ENCODE measurements at regions not wholly inside any gene's neighbourhood (a gene's known extent, or its start where the extent isn't known, plus 50 kb on each side); places are given as distances from the start of the nearest gene placed in this dataset.

DNA sequence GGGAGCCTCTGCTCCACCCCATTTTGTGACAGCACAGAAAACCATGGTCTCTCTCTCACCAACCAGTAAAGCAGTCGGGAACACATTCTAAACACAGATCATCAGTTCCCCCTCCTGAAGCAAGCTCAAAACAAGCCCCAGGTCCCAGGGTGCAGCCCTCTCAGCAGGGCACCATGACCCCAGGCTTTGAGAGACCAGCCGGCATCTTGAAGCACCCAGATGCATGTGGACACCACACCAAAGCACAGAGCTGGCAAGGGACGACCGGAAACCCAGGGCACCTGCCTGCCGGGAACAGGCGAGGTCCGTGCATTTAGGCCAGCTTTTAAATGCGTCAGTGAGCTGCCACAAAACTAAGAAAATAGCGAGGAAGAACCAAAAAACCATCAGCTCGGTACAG is 103.2 kb upstream of the IQSEC1 start:
- DNase-seq (ENCODE audit: low read depth in 3 of 3, low spot score in 2 of 3) = no peak

DNA sequence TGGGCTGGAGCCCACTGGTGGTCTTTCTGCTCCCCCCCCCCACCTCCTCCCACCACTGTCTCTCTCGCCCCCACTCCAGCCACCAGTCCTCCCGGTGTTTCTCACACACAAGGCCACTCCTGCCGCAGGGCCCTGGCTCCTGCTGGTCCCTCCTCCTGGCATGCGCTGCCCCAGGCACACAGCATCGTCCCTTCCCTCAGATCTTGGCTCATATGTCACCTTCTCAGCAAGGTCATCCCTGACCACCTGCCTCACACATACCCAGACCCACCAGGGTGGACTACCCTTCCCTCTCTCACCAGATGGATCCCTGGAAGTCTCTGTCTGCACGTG is 101.5 kb upstream of the IQSEC1 start:
- DNase-seq (ENCODE audit: low read depth in 3 of 3, low spot score in 2 of 3) = no peak

GRCh38 chr3:13174011-13174802 is 101.0 kb upstream of the IQSEC1 start:
- DNase-seq (ENCODE audit: low read depth in 3 of 3, low spot score in 2 of 3) = no peak

DNA sequence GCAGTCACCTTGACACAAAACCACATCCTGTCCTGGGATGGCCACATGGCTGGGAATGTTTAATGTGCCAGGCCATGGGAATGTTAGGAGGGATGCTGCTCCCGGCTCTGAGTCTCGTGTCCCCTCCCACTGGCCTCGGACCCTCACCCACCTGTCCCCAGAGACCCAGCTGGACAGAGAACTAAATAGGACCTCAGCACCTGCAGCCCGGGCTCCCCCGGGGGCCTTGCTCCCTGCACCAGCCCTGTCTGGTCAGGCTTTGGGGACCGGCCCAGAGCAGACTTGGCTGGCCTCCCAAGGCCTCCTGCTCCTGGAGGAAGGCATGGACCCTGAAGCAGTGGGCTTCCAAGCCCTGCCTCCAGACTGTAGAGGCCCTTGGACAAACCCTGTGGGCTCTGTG is 100.0 kb upstream of the IQSEC1 start:
- DNase-seq (ENCODE audit: low read depth in 3 of 3, low spot score in 2 of 3) = no peak

GRCh38 chr3:13172644-13173013 is 99.4 kb upstream of the IQSEC1 start:
- DNase-seq (ENCODE audit: low read depth in 3 of 3, low spot score in 2 of 3) = no peak

DNA sequence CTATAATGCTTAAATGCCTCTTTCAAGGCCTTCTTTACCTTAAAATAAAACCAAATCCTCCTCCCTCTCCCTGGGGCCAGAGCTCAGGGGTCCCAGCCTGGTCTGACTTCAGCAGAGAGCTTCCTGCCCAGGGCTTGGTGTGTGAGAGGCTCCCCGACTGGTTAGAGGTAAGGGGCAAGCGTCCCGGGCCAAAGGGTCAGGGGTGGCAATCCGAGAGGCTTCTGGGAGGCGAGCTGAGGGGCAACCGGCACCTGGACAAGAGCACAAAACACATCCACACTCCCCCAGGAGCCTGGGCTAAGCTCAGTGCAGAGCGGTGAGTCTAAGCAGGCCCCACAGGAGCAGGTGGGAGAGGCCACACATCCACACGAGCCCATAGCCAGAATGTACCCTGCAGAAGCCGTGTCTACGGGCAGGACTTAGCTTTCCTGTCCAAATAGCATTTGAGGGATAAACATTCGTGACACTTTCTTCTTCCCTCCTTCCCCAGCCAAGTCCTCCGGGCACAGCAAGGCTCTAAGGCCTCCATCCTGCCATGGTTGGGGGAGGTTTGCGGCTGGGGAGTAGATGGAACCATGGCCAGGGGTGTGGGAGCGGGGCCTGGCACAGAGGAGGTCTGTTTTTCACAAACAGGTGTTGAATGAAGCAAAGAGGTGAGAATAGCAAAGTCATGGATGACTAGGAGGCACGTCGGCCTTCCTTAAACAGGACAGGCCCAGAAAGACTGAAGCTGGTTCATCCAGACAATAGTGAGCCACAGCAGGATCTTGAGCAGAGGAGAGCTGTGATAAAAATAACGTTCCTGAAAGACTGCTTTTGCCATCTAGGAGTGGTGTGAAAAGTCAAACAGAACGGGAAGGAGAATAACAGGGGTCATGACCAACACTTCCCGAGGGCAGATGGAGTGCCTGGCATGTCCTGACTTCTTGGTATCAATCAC is 98.7 kb upstream of the IQSEC1 start:
- DNase-seq (ENCODE audit: low read depth in 3 of 3, low spot score in 2 of 3) = no peak

GRCh38 chr3:13170317-13170716 is 97.1 kb upstream of the IQSEC1 start:
- DNase-seq (ENCODE audit: low read depth in 3 of 3, low spot score in 2 of 3) = no peak

- no peak for DNase-seq (ENCODE audit: low read depth in 3 of 3, low spot score in 2 of 3)
Observed at GRCh38 chr3:13168391-13168790, 95.2 kb upstream of the IQSEC1 start.

- no peak for DNase-seq (ENCODE audit: low read depth in 3 of 3, low spot score in 2 of 3)
Observed at GRCh38 chr3:13167829-13168228, 94.6 kb upstream of the IQSEC1 start.

DNA sequence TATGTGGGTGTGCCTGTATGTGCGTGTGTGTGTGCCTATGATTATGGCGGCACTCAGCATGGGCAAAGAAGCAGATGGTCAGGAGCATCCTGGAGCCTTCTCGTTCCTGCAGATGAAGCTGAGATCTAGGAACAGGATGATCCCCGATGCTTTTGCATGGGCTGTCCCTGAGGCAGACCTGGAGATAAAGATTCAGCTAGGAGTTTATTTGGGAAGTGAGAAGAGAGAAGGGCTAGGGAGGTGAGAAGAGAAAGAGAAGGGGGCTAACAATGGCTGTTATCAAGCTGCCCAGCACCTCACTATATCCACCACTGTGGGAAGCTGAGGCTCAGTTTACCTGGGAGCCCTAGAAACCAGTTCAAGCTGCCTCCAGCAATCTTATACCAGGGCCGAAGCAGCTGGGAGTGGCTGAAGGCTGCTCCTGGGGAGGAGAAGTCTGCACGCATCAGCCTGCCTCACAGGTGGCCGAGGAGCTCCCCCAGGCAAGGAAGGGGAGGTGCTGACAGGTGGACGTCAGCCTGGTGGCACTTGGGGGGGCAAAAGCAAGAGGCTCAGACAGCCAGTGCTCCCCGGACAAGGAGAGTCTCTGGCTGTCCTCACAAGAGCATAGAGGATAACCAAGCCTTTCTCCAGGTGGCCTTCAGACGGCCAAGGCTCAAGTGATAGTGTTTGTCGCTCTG is 94.0 kb upstream of the IQSEC1 start:
- DNase-seq (ENCODE audit: low read depth in 3 of 3, low spot score in 2 of 3) = no peak

- DNase-seq (ENCODE audit: low read depth in 3 of 3, low spot score in 2 of 3) = no peak
Observed at GRCh38 chr3:13166243-13167063, 93.2 kb upstream of the IQSEC1 start.

DNA sequence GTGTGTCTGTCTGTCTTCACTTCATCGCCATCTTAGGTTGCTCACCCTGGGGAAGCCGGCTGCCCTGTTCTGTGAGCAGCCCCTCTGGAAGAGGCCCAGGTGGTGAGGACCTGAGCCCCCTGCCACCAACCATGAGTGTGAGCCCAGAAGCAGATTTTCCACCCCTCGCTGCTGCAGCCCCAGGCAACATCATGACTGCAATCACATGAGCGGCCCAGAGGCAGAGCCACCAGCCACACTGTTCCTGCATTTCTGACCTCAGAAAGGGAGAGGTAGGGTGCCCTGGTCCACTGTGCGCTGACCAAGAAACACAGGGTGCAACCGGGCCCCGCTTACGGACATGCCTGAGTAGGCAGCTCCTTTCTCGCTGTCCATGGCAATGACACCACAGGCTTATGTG is 92.3 kb upstream of the IQSEC1 start:
- DNase-seq (ENCODE audit: low read depth in 3 of 3, low spot score in 2 of 3) = no peak

- DNase-seq (ENCODE audit: low read depth in 3 of 3, low spot score in 2 of 3) = no peak
Observed at GRCh38 chr3:13164893-13165492, 91.8 kb upstream of the IQSEC1 start.

DNA sequence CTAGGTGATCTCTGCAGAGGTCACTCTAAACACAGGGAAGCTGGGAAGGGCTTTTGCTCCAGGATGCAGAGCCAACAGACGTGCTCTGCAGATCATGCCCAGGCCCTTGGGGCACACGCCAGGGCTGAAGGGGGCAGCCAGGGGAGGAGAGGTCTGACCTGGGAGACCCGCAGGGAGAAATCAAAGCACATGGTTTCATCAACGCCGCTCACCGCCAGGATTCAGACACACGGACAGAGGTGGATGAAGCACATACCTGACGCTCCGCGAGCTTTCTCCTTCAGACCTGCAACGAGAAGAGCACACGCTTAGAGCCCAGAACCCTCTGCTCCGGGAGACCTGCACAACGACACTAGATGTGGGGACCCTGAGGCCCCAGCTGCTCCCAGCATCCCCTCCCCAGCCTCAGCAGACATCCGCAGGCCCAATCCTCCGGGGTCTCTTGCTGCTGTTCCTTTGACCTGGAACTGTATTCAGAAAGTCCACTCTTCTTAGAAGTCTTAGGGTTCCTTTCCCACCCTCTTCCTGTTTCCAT is 90.7 kb upstream of the IQSEC1 start:
- DNase-seq (ENCODE audit: low read depth in 3 of 3, low spot score in 2 of 3) = no peak

DNA sequence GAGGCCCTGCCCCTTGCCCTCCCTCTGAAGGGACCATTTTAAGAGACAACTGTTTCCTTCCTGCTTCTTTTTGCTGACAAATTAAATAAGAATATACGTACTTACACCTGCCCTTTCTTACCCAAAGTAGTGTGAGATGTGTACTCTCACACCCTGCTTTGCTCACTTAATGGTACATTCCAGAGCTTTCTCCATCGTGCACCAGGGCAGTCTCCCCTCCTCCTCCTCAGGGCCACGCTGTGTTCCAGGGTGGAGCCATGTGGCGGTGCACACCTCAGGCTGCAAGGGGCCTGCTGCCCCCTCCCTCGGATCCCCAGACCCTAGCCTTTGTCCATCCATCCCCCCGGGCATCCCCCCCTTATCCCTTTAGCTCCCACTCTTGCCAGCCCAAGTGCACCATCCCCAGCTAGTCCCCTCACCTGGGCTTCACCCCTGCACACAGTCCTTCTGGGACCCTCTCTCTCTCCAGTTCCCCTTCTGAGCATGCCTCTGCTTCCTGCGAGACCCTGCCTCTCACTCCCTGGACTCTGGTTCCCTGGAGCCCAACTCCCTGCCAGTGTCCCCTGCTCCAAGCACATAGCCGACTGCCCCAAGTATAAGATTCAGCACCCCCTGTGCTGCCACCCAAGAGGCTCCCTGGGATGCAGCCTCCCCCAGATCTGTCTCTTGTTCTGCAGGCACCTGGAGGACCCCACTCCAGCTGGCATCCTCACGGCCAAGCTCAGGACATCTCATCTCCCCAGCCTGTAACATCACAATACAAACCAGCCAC is 89.5 kb upstream of the IQSEC1 start:
- no peak for DNase-seq (ENCODE audit: low read depth in 3 of 3, low spot score in 2 of 3)

GRCh38 chr3:13161771-13162535 is 88.7 kb upstream of the IQSEC1 start:
- no peak for DNase-seq (ENCODE audit: low read depth in 3 of 3, low spot score in 2 of 3)

DNA sequence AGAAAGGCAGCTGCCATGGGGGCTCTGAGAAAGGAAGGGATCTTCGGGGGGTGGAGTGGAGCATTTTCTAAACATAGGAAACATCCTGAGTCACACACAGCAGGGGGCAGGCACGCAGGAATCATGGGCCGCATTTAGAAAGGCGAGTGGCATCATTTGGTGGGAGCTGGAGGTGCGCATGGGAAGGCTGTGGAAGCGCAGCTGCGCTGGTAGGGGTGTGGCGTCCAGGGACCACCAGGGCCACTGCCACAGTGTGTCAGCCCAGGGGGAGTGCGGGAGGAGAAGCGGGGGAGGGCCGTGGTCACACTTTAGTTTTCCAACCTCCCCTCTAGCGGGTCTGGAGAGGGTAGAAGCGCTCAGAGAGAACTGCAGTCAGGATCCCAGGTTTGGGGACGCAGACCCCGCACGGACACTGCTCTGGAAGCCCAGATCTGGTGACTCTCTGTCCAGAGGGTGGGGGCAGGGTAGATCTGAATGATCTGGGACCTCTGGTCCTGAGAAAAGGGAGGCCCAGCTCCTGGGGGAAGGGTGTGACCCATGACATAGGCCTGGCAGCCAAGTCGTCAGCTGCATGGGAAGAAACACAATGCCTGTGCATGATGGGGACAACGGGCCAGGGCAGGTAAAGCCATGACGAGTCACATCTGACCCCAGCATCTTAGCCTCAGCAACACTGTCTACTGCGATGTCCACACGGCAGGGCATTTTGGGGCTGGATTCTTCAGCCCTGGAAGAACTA is 88.0 kb upstream of the IQSEC1 start:
- DNase-seq (ENCODE audit: low read depth in 3 of 3, low spot score in 2 of 3) = no peak

DNA sequence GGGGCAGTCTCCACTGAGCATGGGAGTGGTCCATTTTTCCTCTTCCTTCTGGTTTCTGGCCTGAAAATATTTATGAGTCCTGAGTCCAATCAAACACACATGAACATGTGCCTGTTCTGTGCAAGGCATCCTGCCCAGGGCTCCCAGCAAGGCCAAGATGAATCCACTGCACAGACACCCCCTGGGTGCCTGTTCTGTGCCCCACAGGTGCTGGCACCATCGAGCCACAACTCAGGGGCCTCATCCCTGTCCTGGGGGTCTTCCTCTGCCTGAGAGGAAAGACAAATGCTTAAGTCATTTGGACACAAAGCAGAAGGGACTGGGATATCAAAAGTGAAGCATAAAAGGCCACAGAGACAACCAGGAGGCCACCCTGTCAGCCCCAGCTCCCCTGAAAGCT is 87.4 kb upstream of the IQSEC1 start:
- DNase-seq (ENCODE audit: low read depth in 3 of 3, low spot score in 2 of 3) = no peak
